Caco-2 (cell line): ENCODE measurements at regions not wholly inside any gene's neighbourhood (a gene's known extent, or its start where the extent isn't known, plus 50 kb on each side); places are given as distances from the start of the nearest gene placed in this dataset.

Experiments
- BruUV-seq: library from RNA; stranded (reverse); fragments of 400-500 nt; replicated peaks from 2 replicates; lab custom pipeline; 2021; lab: Mats Ljungman, UMichigan
- CTCF ChIA-PET: fragments of 300-600 bp; sonication (Branson Sonifier 250); formaldehyde crosslinking; loops from one replicate; lab custom pipeline; 2022; ENCODE audit warnings: antibody characterized with exemption; lab: Charles Lee
- POLR2A ChIA-PET: fragments of 300-600 bp; sonication (Branson Sonifier 250); formaldehyde crosslinking; loops from one replicate; lab custom pipeline; 2022; ENCODE audit warnings: antibody characterized with exemption; lab: Charles Lee
- DNase-seq, 2 experiments: peaks; one replicate each; pipeline versions ENCODE4 v3.0.0 to v3.0.0-alpha.2; 2020 to 2022
- H3K27me3 ChIP-seq: replicated peaks from 2 replicates; pipeline ENCODE4 v1.6.0; 2011; ENCODE audit warnings: low read length; ENCODE audit not compliant: control insufficient read depth, insufficient read depth
- H3K36me3 ChIP-seq: 2 replicates; pipeline ENCODE4 v1.5.1; 2011; ENCODE audit warnings: low read length; ENCODE audit not compliant: control insufficient read depth, insufficient read depth
- H3K4me1 ChIP-seq: fragments of 250-450 bp; sonication (Bioruptor Pico); 2 replicates; pipeline ENCODE4 v1.5.1; 2020; ENCODE audit warnings: mild to moderate bottlenecking
- H3K4me3 ChIP-seq: 2 replicates; pipeline ENCODE4 v1.5.1; 2011; ENCODE audit warnings: low read depth, mild to moderate bottlenecking, control low read depth, low read length
- H3K9me3 ChIP-seq: fragments of 250-450 bp; sonication (Bioruptor Pico); 2 replicates; pipeline ENCODE4 v1.5.1; 2020; ENCODE audit warnings: mild to moderate bottlenecking, moderate library complexity
- H3K27ac Mint-ChIP-seq: one replicate; pipeline ENCODE4 v1.8.0; 2022; ENCODE audit warnings: mixed read lengths; ENCODE audit not compliant: unreplicated experiment
- H3K27me3 Mint-ChIP-seq: one replicate; pipeline ENCODE4 v1.8.0; 2022; ENCODE audit warnings: mixed read lengths; ENCODE audit not compliant: insufficient read depth, unreplicated experiment
- H3K36me3 Mint-ChIP-seq: one replicate; pipeline ENCODE4 v1.8.0; 2022; ENCODE audit warnings: mild to moderate bottlenecking, mixed read lengths; ENCODE audit not compliant: insufficient read depth, unreplicated experiment
- H3K4me1 Mint-ChIP-seq: one replicate; pipeline ENCODE4 v1.8.0; 2022; ENCODE audit warnings: low read depth, mixed read lengths; ENCODE audit not compliant: unreplicated experiment
- H3K4me3 Mint-ChIP-seq: one replicate; pipeline ENCODE4 v1.8.0; 2022; ENCODE audit warnings: mild to moderate bottlenecking, moderate library complexity, mixed read lengths; ENCODE audit not compliant: unreplicated experiment
- H3K9me3 Mint-ChIP-seq: one replicate; pipeline ENCODE4 v1.8.0; 2022; ENCODE audit warnings: mixed read lengths; ENCODE audit not compliant: unreplicated experiment
- intact Hi-C: fragments of 100-400 bp; cut with micrococcal nuclease; formaldehyde crosslinking; loops from one replicate; pipeline ENCODE4 v1.10.0; 2022; ENCODE audit not compliant: unreplicated experiment
- TF ChIP-seq, protein P1 (sequence below), 2 experiments: fragments of 200-600 bp in 1 of 2; IDR thresholded peaks; 1 replicate in 1 of 2; 2 replicates in 1 of 2; pipeline versions ENCODE4 v1.5.1 to v1.8.0; 2011 to 2022; ENCODE audit warnings: antibody characterized with exemption in 1 of 2, control low read depth in 1 of 2, inconsistent platforms in 1 of 2, low read depth in 1 of 2, low read length in 1 of 2, mild to moderate bottlenecking in 1 of 2, moderate library complexity in 1 of 2; ENCODE audit not compliant: insufficient read depth in 1 of 2, severe bottlenecking in 1 of 2, unreplicated experiment in 1 of 2

DNA sequence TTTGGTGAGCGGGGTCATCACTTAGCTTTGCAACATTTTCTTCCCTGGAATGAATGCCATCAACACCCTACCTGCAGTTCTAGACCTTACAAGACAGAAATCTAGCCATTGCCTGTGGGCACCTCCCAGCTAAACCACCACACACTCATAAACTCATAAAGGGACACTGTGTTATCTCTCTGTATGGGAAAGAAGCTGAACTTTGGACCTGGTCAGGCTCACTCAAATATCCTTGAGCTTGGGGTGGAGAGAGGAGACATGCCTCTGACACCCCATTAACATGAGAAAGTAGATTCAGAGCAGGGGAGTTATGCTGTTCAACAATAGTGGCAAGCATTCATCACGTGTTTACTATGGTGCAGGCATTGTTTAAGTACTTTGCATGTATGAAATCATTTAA is 205.6 kb downstream of the ZNF462 start:
- no peaks in the 10 kb centered on the region for H3K27me3 Mint-ChIP-seq
- BruUV-seq, result no TSS peak
- Histone ChIP-seq H3K4me1 (peaks cover 31% of the 10 kb centered on the region), H3K9me3 (no peaks in the 10 kb centered on the region), H3K36me3 (no peaks in the 10 kb centered on the region), H3K4me3 (no peak overlapping the region), H3K27me3 (no peaks in the 10 kb centered on the region)
- ChIA-PET CTCF (interaction anchor here (0.5 to 1.3 kb wide), 3 partner anchors 9 to 1095 kb away, joined by 3 to 4 read pairs (median 3); no protein-coding TSS in a partner anchor), POLR2A (interaction anchor here (0.6 kb wide), 1 partner anchor 1978 kb away, joined by 3 read pairs; no protein-coding TSS in a partner anchor)
- H3K27ac Mint-ChIP-seq, result peak overlapping the region; percentile 21
- H3K9me3 Mint-ChIP-seq, result no peaks in the 10 kb centered on the region
- H3K4me3 Mint-ChIP-seq, result peak overlapping the region; percentile 41
- intact Hi-C loops, result loop anchor here (1.0 to 5.0 kb wide), 2 partner anchors 11 to 206 kb away; partner anchors contain the start of gene ZNF462
- TF ChIP-seq, protein P1, sequence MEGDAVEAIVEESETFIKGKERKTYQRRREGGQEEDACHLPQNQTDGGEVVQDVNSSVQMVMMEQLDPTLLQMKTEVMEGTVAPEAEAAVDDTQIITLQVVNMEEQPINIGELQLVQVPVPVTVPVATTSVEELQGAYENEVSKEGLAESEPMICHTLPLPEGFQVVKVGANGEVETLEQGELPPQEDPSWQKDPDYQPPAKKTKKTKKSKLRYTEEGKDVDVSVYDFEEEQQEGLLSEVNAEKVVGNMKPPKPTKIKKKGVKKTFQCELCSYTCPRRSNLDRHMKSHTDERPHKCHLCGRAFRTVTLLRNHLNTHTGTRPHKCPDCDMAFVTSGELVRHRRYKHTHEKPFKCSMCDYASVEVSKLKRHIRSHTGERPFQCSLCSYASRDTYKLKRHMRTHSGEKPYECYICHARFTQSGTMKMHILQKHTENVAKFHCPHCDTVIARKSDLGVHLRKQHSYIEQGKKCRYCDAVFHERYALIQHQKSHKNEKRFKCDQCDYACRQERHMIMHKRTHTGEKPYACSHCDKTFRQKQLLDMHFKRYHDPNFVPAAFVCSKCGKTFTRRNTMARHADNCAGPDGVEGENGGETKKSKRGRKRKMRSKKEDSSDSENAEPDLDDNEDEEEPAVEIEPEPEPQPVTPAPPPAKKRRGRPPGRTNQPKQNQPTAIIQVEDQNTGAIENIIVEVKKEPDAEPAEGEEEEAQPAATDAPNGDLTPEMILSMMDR (IDR thresholded peaks at IDR 0.05; ENCODE audit: insufficient read depth in 1 of 2, low read depth in 1 of 2, low read length in 1 of 2, severe bottlenecking in 1 of 2, unreplicated experiment in 1 of 2), result no peak
- DNase-seq, result peak; percentile 67 to 79
- peaks cover 25% of the 10 kb centered on the region for H3K4me1 Mint-ChIP-seq
- H3K36me3 Mint-ChIP-seq, result no peaks in the 10 kb centered on the region

DNA sequence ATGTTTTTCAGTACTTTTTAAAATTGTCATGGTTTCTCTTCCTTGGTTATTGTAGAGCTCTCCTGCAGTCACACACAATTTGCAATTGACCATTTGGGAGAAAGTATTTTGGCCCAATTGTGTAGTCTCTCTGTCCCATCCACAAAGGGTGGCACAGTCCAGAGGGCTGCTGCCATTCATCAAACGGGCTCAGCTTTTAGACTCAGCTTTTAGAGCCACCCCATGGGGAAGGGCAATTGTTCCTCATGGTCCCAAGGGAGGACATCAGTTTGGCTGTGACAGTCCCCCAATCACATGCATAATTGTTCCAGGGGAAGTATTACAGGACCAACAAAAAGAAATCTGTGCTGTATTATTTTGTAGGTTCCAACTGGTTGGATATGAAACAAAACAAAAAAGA is 207.6 kb downstream of the ZNF462 start:
- H3K27me3 Mint-ChIP-seq, result no peaks in the 10 kb centered on the region
- no peak for DNase-seq
- Histone ChIP-seq H3K27me3 (no peaks in the 10 kb centered on the region), H3K4me3 (no peak overlapping the region), H3K36me3 (no peaks in the 10 kb centered on the region), H3K4me1 (peaks cover 31% of the 10 kb centered on the region), H3K9me3 (no peaks in the 10 kb centered on the region)
- CTCF ChIA-PET, result no interaction called here
- no peak overlapping the region for H3K4me3 Mint-ChIP-seq
- H3K36me3 Mint-ChIP-seq, result no peaks in the 10 kb centered on the region
- POLR2A ChIA-PET, result no interaction called here
- intact Hi-C loops, result loop anchor here (10.0 kb wide), 1 partner anchor 64 kb away; no protein-coding TSS in a partner anchor
- no peak overlapping the region for H3K27ac Mint-ChIP-seq
- no peaks in the 10 kb centered on the region for H3K9me3 Mint-ChIP-seq
- TF ChIP-seq, protein P1 (IDR thresholded peaks at IDR 0.05; ENCODE audit: insufficient read depth in 1 of 2, low read depth in 1 of 2, low read length in 1 of 2, severe bottlenecking in 1 of 2, unreplicated experiment in 1 of 2), result no peak
- H3K4me1 Mint-ChIP-seq, result peaks cover 25% of the 10 kb centered on the region
- no TSS peak for BruUV-seq

DNA sequence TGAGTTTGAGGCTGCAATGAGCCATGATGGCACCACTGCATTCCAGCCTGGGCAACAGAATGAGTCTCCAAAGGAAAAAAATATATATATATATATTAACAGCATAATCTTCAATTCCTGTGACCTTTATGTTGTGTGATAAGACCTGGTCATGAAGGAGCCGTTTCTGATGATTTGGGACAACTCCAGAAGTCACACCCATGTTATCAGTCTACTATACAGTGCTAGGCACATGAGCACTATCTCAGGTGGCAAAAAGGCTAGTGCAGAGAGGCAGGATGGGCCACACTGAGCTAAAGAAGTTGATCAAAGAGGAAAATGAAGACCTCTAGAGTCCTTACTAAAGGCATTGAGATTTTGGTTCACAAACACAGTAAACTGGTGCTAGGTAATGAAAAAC is 205.0 kb upstream of the RAD23B start:
- no peaks in the 10 kb centered on the region for H3K27me3 ChIP-seq
- H3K4me3 Mint-ChIP-seq, result no peak overlapping the region
- no peak overlapping the region for H3K4me3 ChIP-seq
- no peaks in the 10 kb centered on the region for H3K9me3 Mint-ChIP-seq
- no peaks in the 10 kb centered on the region for H3K9me3 ChIP-seq
- H3K4me1 ChIP-seq, result no peaks in the 10 kb centered on the region; the same call in 1 of the 2 replicates
- no TSS peak for BruUV-seq
- H3K36me3 ChIP-seq, result no peaks in the 10 kb centered on the region
- no peak overlapping the region for H3K27ac Mint-ChIP-seq
- no peaks in the 10 kb centered on the region for H3K36me3 Mint-ChIP-seq
- no peaks in the 10 kb centered on the region for H3K27me3 Mint-ChIP-seq
- TF ChIP-seq, protein P1 (IDR thresholded peaks at IDR 0.05; ENCODE audit: insufficient read depth in 1 of 2, low read depth in 1 of 2, low read length in 1 of 2, severe bottlenecking in 1 of 2, unreplicated experiment in 1 of 2), result no peak
- POLR2A ChIA-PET, result no interaction called here
- intact Hi-C loops, result loop anchor here (10.0 kb wide), 1 partner anchor 57 kb away; no protein-coding TSS in a partner anchor
- CTCF ChIA-PET, result no interaction called here
- DNase-seq, result no peak
- H3K4me1 Mint-ChIP-seq, result peaks cover 6% of the 10 kb centered on the region
